ENCODE measurements at regions not wholly inside any gene's neighbourhood (a gene's known extent, or its start where the extent isn't known, plus 50 kb on each side); places are given as distances from the start of the nearest gene placed in this dataset.

DNA sequence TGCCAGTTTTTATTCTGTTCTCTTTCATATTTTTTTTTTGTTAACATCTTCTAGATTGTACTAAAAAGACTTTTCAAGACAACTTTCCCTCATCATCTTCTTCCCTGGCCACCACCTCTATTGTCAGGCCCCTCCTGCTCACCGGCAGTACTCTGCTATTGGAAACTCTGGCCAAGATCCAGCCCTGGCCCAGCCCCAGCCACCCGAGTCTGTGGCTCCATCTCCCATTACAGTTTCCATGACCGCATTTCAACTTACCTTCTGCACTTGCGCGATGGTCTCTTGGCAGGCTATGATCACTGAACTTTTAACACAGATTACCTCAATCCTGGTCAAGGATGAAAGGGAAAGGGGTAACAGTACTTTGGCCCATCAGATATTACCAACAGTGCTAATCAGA lies 137.7 kb upstream of the POM121L12 start:
- no peak for TF ChIP-seq POLR2A (IDR thresholded peaks at IDR 0.05)
- no peak for TF ChIP-seq CTCF (IDR thresholded peaks at IDR 0.05)
- TF ChIP-seq EP300 (IDR thresholded peaks at IDR 0.05; ENCODE audit: low read depth), result no peak
- TF ChIP-seq POLR2AphosphoS5 (IDR thresholded peaks at IDR 0.05), result no peak
